HG02678 (cell line): ENCODE measurements at regions not wholly inside any gene's neighbourhood (a gene's known extent, or its start where the extent isn't known, plus 50 kb on each side); places are given as distances from the start of the nearest gene placed in this dataset.

ENCODE experiments used
- ATAC-seq: cut with Tn5 transposase; IDR thresholded peaks from one replicate; pipeline ENCODE4 v1.9.1; 2021; ENCODE audit warnings: mild to moderate bottlenecking, moderate library complexity; ENCODE audit not compliant: unreplicated experiment

- ATAC-seq: no peak
Measured at GRCh38 chr4:11743976-11744375, 315.3 kb upstream of the HS3ST1 start.

- ATAC-seq: no peak
Measured at GRCh38 chr4:11743236-11743635, 314.5 kb upstream of the HS3ST1 start.

- ATAC-seq: no peak
Measured at GRCh38 chr4:11741190-11741652, 312.5 kb upstream of the HS3ST1 start.

GRCh38 chr4:11739992-11740391 is 311.3 kb upstream of the HS3ST1 start:
- ATAC-seq: no peak

- ATAC-seq: no peak
Measured at GRCh38 chr4:11736978-11737377, 308.3 kb upstream of the HS3ST1 start.

- ATAC-seq: no peak
Measured at GRCh38 chr4:11735651-11736050, 307.0 kb upstream of the HS3ST1 start.

GRCh38 chr4:11732155-11732554 is 303.5 kb upstream of the HS3ST1 start:
- ATAC-seq: no peak

- ATAC-seq: no peak
Measured at GRCh38 chr4:11730545-11730944, 301.9 kb upstream of the HS3ST1 start.

GRCh38 chr4:11729548-11729947 is 300.9 kb upstream of the HS3ST1 start:
- ATAC-seq: no peak

GRCh38 chr4:11727903-11728564 is 299.3 kb upstream of the HS3ST1 start:
- no peak for ATAC-seq

GRCh38 chr4:11724731-11725130 is 296.0 kb upstream of the HS3ST1 start:
- no peak for ATAC-seq

GRCh38 chr4:11722223-11722622 is 293.5 kb upstream of the HS3ST1 start:
- no peak for ATAC-seq

GRCh38 chr4:11720292-11720691 is 291.6 kb upstream of the HS3ST1 start:
- ATAC-seq: peak; percentile 57

GRCh38 chr4:11719879-11720278 is 291.2 kb upstream of the HS3ST1 start:
- no peak for ATAC-seq

- ATAC-seq: no peak
Measured at GRCh38 chr4:11715753-11716521, 287.2 kb upstream of the HS3ST1 start.

- no peak for ATAC-seq
Measured at GRCh38 chr4:11710453-11711093, 281.9 kb upstream of the HS3ST1 start.

GRCh38 chr4:11704186-11704830 is 275.6 kb upstream of the HS3ST1 start:
- ATAC-seq: no peak

- no peak for ATAC-seq
Measured at GRCh38 chr4:11702886-11703557, 274.3 kb upstream of the HS3ST1 start.

GRCh38 chr4:11701966-11702725 is 273.5 kb upstream of the HS3ST1 start:
- no peak for ATAC-seq

- ATAC-seq: no peak
Measured at GRCh38 chr4:11700751-11701226, 272.1 kb upstream of the HS3ST1 start.
